ENCODE measurements at regions not wholly inside any gene's neighbourhood (a gene's known extent, or its start where the extent isn't known, plus 50 kb on each side); places are given as distances from the start of the nearest gene placed in this dataset.

GRCh38 chr12:24285448-24285847 lies 336.0 kb upstream of the SOX5 start:
- Histone ChIP-seq H3K4me3 (ENCODE audit: severe bottlenecking) (no peak overlapping the region), H3K27me3 (ENCODE audit: insufficient read depth, poor library complexity, severe bottlenecking) (no peaks in the 10 kb centered on the region), H3K27ac (ENCODE audit: poor library complexity, severe bottlenecking) (no peak overlapping the region), H3K9me3 (ENCODE audit: severe bottlenecking) (no peaks in the 10 kb centered on the region), H3K36me3 (ENCODE audit: low read depth) (no peaks in the 10 kb centered on the region), H3K4me1 (ENCODE audit: insufficient read depth, poor library complexity, severe bottlenecking) (no peaks in the 10 kb centered on the region)
- no peak for ATAC-seq (ENCODE audit: low read depth)
- no peak for DNase-seq (ENCODE audit: low spot score)
- TF ChIP-seq, protein P1, sequence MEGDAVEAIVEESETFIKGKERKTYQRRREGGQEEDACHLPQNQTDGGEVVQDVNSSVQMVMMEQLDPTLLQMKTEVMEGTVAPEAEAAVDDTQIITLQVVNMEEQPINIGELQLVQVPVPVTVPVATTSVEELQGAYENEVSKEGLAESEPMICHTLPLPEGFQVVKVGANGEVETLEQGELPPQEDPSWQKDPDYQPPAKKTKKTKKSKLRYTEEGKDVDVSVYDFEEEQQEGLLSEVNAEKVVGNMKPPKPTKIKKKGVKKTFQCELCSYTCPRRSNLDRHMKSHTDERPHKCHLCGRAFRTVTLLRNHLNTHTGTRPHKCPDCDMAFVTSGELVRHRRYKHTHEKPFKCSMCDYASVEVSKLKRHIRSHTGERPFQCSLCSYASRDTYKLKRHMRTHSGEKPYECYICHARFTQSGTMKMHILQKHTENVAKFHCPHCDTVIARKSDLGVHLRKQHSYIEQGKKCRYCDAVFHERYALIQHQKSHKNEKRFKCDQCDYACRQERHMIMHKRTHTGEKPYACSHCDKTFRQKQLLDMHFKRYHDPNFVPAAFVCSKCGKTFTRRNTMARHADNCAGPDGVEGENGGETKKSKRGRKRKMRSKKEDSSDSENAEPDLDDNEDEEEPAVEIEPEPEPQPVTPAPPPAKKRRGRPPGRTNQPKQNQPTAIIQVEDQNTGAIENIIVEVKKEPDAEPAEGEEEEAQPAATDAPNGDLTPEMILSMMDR (IDR thresholded peaks at IDR 0.05; ENCODE audit: poor library complexity, severe bottlenecking), result no peak

DNA sequence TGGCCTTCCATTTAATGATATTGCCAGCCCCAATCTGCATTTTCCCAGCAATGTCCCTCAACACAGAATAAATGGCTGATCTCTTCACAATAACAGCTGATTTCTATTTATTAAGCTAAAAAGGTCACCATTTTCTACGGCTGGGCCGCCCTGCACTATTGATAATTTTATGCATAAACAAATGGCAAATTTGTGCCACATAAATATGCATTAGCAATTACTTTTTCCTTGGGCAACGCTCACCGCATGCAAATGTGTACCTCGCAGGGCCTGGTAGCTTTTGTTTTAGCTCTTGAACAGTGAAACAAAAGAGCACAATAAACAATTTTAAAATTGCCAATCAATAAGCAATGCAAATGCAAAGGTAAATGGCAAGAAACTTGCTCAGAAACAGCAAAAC lies 331.9 kb upstream of the SOX5 start:
- no peak for DNase-seq (ENCODE audit: low spot score)
- H3K27me3 ChIP-seq (ENCODE audit: insufficient read depth, poor library complexity, severe bottlenecking), result no peaks in the 10 kb centered on the region
- no peaks in the 10 kb centered on the region for H3K4me1 ChIP-seq (ENCODE audit: insufficient read depth, poor library complexity, severe bottlenecking)
- H3K27ac ChIP-seq (ENCODE audit: poor library complexity, severe bottlenecking), result no peak overlapping the region
- no peak for ATAC-seq (ENCODE audit: low read depth)
- TF ChIP-seq, protein P1 (IDR thresholded peaks at IDR 0.05; ENCODE audit: poor library complexity, severe bottlenecking), result no peak
- no peak overlapping the region for H3K4me3 ChIP-seq (ENCODE audit: severe bottlenecking)
- H3K9me3 ChIP-seq (ENCODE audit: severe bottlenecking), result no peaks in the 10 kb centered on the region
- no peaks in the 10 kb centered on the region for H3K36me3 ChIP-seq (ENCODE audit: low read depth)

GRCh38 chr12:24280056-24280842 lies 330.8 kb upstream of the SOX5 start:
- no peak for ATAC-seq (ENCODE audit: low read depth)
- Histone ChIP-seq H3K27ac (ENCODE audit: poor library complexity, severe bottlenecking) (no peak overlapping the region), H3K27me3 (ENCODE audit: insufficient read depth, poor library complexity, severe bottlenecking) (no peaks in the 10 kb centered on the region), H3K36me3 (ENCODE audit: low read depth) (no peaks in the 10 kb centered on the region), H3K4me1 (ENCODE audit: insufficient read depth, poor library complexity, severe bottlenecking) (no peaks in the 10 kb centered on the region), H3K4me3 (ENCODE audit: severe bottlenecking) (no peak overlapping the region), H3K9me3 (ENCODE audit: severe bottlenecking) (no peaks in the 10 kb centered on the region)
- DNase-seq (ENCODE audit: low spot score), result no peak
- TF ChIP-seq, protein P1 (IDR thresholded peaks at IDR 0.05; ENCODE audit: poor library complexity, severe bottlenecking), result no peak

DNA sequence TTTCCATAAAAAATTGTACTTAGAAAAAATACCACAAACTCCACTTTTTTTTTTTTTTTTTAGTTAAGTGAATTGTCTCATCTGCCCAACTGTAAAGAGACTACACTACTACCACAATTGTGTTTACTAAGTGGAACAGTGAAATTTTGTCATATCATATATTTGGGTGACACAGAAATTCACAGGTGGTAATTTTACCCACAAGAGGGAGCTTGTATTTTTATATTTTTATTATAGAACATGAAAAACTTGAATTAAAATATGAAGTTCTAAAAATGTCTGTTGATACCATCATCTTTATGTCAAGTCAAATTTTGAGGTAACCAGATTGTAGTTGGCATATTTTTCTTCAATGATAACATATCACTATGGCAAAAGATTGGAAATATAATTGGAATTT lies 329.4 kb upstream of the SOX5 start:
- H3K4me1 ChIP-seq (ENCODE audit: insufficient read depth, poor library complexity, severe bottlenecking), result no peaks in the 10 kb centered on the region
- no peaks in the 10 kb centered on the region for H3K36me3 ChIP-seq (ENCODE audit: low read depth)
- TF ChIP-seq, protein P1 (IDR thresholded peaks at IDR 0.05; ENCODE audit: poor library complexity, severe bottlenecking), result no peak
- H3K9me3 ChIP-seq (ENCODE audit: severe bottlenecking), result no peaks in the 10 kb centered on the region
- no peak overlapping the region for H3K4me3 ChIP-seq (ENCODE audit: severe bottlenecking)
- no peak for DNase-seq (ENCODE audit: low spot score)
- no peaks in the 10 kb centered on the region for H3K27me3 ChIP-seq (ENCODE audit: insufficient read depth, poor library complexity, severe bottlenecking)
- no peak for ATAC-seq (ENCODE audit: low read depth)
- H3K27ac ChIP-seq (ENCODE audit: poor library complexity, severe bottlenecking), result no peak overlapping the region

GRCh38 chr12:24270965-24271364 lies 321.5 kb upstream of the SOX5 start:
- TF ChIP-seq, protein P1 (IDR thresholded peaks at IDR 0.05; ENCODE audit: poor library complexity, severe bottlenecking), result no peak
- ATAC-seq (ENCODE audit: low read depth) (no peak), DNase-seq (ENCODE audit: low spot score) (no peak)

More at GRCh38 chr12:24270965-24271364, 321.5 kb upstream of the SOX5 start:
- H3K9me3 ChIP-seq (ENCODE audit: severe bottlenecking), result no peaks in the 10 kb centered on the region
- H3K27me3 ChIP-seq (ENCODE audit: insufficient read depth, poor library complexity, severe bottlenecking), result no peaks in the 10 kb centered on the region
- no peaks in the 10 kb centered on the region for H3K36me3 ChIP-seq (ENCODE audit: low read depth)
- H3K27ac ChIP-seq (ENCODE audit: poor library complexity, severe bottlenecking), result no peak overlapping the region
- H3K4me3 ChIP-seq (ENCODE audit: severe bottlenecking), result no peak overlapping the region
- no peaks in the 10 kb centered on the region for H3K4me1 ChIP-seq (ENCODE audit: insufficient read depth, poor library complexity, severe bottlenecking)

Data from RWPE2 (cell line).